IPS-NIHi11 (cell line): ENCODE measurements at regions not wholly inside any gene's neighbourhood (a gene's known extent, or its start where the extent isn't known, plus 50 kb on each side); places are given as distances from the start of the nearest gene placed in this dataset.
A peak's percentile ranks its signal among the peaks of the same experiment; 100 is the strongest.

Experiments
- DNase-seq: peaks from one replicate; pipeline ENCODE4 v3.0.0; 2012; ENCODE audit warnings: mixed read lengths, low spot score

- DNase-seq: no peak
Observed at GRCh38 chr9:99699396-99699795, 122.3 kb upstream of the NR4A3 start.

- DNase-seq: no peak
Observed at GRCh38 chr9:99712214-99712613, 109.5 kb upstream of the NR4A3 start.

- DNase-seq: no peak
Observed at GRCh38 chr9:99713838-99714306, 107.8 kb upstream of the NR4A3 start.

GRCh38 chr9:99718631-99719030 lies 103.1 kb upstream of the NR4A3 start:
- DNase-seq: no peak

- DNase-seq: no peak
Observed at GRCh38 chr9:99720455-99721050, 101.1 kb upstream of the NR4A3 start.

GRCh38 chr9:99721898-99722297 lies 99.8 kb upstream of the NR4A3 start:
- DNase-seq: no peak

GRCh38 chr9:99722877-99723276 lies 98.8 kb upstream of the NR4A3 start:
- DNase-seq: no peak

GRCh38 chr9:99724640-99725039 lies 97.0 kb upstream of the NR4A3 start:
- DNase-seq: no peak

- no peak for DNase-seq
Observed at GRCh38 chr9:99725852-99726251, 95.8 kb upstream of the NR4A3 start.

GRCh38 chr9:99726758-99727157 lies 94.9 kb upstream of the NR4A3 start:
- no peak for DNase-seq

- no peak for DNase-seq
Observed at GRCh38 chr9:99730062-99730461, 91.6 kb upstream of the NR4A3 start.

GRCh38 chr9:99731950-99732349 lies 89.7 kb upstream of the NR4A3 start:
- DNase-seq: no peak

GRCh38 chr9:99732715-99733114 lies 89.0 kb upstream of the NR4A3 start:
- DNase-seq: no peak

- DNase-seq: no peak
Observed at GRCh38 chr9:99735041-99735440, 86.6 kb upstream of the NR4A3 start.

- no peak for DNase-seq
Observed at GRCh38 chr9:99736291-99736690, 85.4 kb upstream of the NR4A3 start.

- DNase-seq: no peak
Observed at GRCh38 chr9:99737649-99738048, 84.0 kb upstream of the NR4A3 start.

GRCh38 chr9:99743006-99743405 lies 78.7 kb upstream of the NR4A3 start:
- DNase-seq: no peak

GRCh38 chr9:99743455-99743854 lies 78.2 kb upstream of the NR4A3 start:
- DNase-seq: no peak

GRCh38 chr9:99744132-99744531 lies 77.6 kb upstream of the NR4A3 start:
- DNase-seq: no peak

GRCh38 chr9:99745085-99745484 lies 76.6 kb upstream of the NR4A3 start:
- DNase-seq: peak; percentile 14

GRCh38 chr9:99746406-99746805 lies 75.3 kb upstream of the NR4A3 start:
- DNase-seq: no peak

- no peak for DNase-seq
Observed at GRCh38 chr9:99748266-99748665, 73.4 kb upstream of the NR4A3 start.

- no peak for DNase-seq
Observed at GRCh38 chr9:99748676-99749075, 73.0 kb upstream of the NR4A3 start.

GRCh38 chr9:99749641-99750040 lies 72.0 kb upstream of the NR4A3 start:
- DNase-seq: no peak

GRCh38 chr9:99750526-99750925 lies 71.2 kb upstream of the NR4A3 start:
- no peak for DNase-seq
